GM10266 (cell line): ENCODE measurements at regions not wholly inside any gene's neighbourhood (a gene's known extent, or its start where the extent isn't known, plus 50 kb on each side); places are given as distances from the start of the nearest gene placed in this dataset.

ENCODE experiments used
- DNase-seq: peaks from one replicate; pipeline ENCODE4 v3.0.0; 2012; ENCODE audit errors: extremely low spot score
- CTCF ChIP-seq: IDR thresholded peaks from 2 replicates; pipeline ENCODE4 v1.5.1; 2012; ENCODE audit warnings: mild to moderate bottlenecking, low read depth; ENCODE audit not compliant: control insufficient read depth, insufficient read depth; ENCODE audit errors: missing control alignments

- no peak for DNase-seq
These were observed 193.5 kb downstream of the UQCRFS1 start for GRCh38 chr19:29019403-29019802.

GRCh38 chr19:29018542-29018941 is 194.4 kb downstream of the UQCRFS1 start:
- no peak for DNase-seq
- no peak for TF ChIP-seq CTCF

More at GRCh38 chr19:29019403-29019802, 193.5 kb downstream of the UQCRFS1 start:
- no peak for TF ChIP-seq CTCF

GRCh38 chr19:29017788-29018187 is 195.2 kb downstream of the UQCRFS1 start:
- no peak for TF ChIP-seq CTCF

GRCh38 chr19:29016926-29017760 is 195.8 kb downstream of the UQCRFS1 start:
- no peak for TF ChIP-seq CTCF
- DNase-seq: no peak

More at GRCh38 chr19:29017788-29018187, 195.2 kb downstream of the UQCRFS1 start:
- DNase-seq: no peak

- no peak for TF ChIP-seq CTCF
- no peak for DNase-seq
These were observed 196.6 kb downstream of the UQCRFS1 start for GRCh38 chr19:29016353-29016752.

GRCh38 chr19:29015569-29015968 is 197.4 kb downstream of the UQCRFS1 start:
- no peak for DNase-seq
- TF ChIP-seq CTCF: no peak

GRCh38 chr19:29014857-29015436 is 198.0 kb downstream of the UQCRFS1 start:
- DNase-seq: no peak

More at GRCh38 chr19:29014857-29015436, 198.0 kb downstream of the UQCRFS1 start:
- TF ChIP-seq CTCF: no peak
